GM12878 (cell line): ENCODE measurements at regions not wholly inside any gene's neighbourhood (a gene's known extent, or its start where the extent isn't known, plus 50 kb on each side); places are given as distances from the start of the nearest gene placed in this dataset.

ENCODE experiments used
- ATAC-seq: fragments of 200-7000 bp; cut with Tn5 transposase; 3 replicates; pipeline ENCODE4 v1.9.1; 2020; ENCODE audit warnings: mild to moderate bottlenecking, moderate library complexity
- BruUV-seq: library from RNA; stranded (reverse); fragments of 400-500 nt; replicated peaks from 2 replicates; lab custom pipeline; 2021; lab: Mats Ljungman, UMichigan
- CTCF ChIA-PET: fragments of 300-600 bp; sonication (Branson Sonifier 250); formaldehyde crosslinking; extraction: SDS; loops from one replicate; lab custom pipeline; 2021; ENCODE audit warnings: inconsistent platforms; lab: Yijun Ruan, JAX
- POLR2A ChIA-PET: fragments of 350-600 bp; formaldehyde crosslinking; extraction: SDS; loops from one replicate; lab custom pipeline; 2021; ENCODE audit warnings: inconsistent platforms; lab: Charles Lee
- RAD21 ChIA-PET: fragments of 300-600 bp; sonication (Branson Sonifier 250); formaldehyde crosslinking; loops from one replicate; lab custom pipeline; 2023; ENCODE audit warnings: antibody characterized with exemption; ENCODE audit not compliant: unreplicated experiment; lab: Charles Lee
- SMC1A ChIA-PET: fragments of 300-600 bp; sonication (Branson Sonifier 250); formaldehyde crosslinking; loops from one replicate; lab custom pipeline; 2023; ENCODE audit not compliant: unreplicated experiment, uncharacterized antibody; lab: Charles Lee
- DNase-seq: peaks from one replicate; pipeline ENCODE4 v3.0.0-alpha.2; 2011; ENCODE audit warnings: low read depth, low spot score
- FAIRE-seq: peaks from 3 replicates; lab custom pipeline; 2011; peaks lifted over from hg19 to GRCh38; lab: Jason Lieb, UNC
- H2AFZ ChIP-seq: 2 replicates; pipeline ENCODE4 v1.6.0; 2011; ENCODE audit warnings: low read depth, low read length, control low read depth; ENCODE audit not compliant: control insufficient read depth
- H3K27ac ChIP-seq: 2 replicates; pipeline ENCODE4 v1.5.1; 2011; ENCODE audit warnings: control low read depth; ENCODE audit not compliant: control insufficient read depth, insufficient read depth
- H3K27me3 ChIP-seq, 2 experiments: replicated peaks in 1 of 2; 2 replicates each; pipeline versions ENCODE4 v1.6.0 to v1.6.1; 2011; ENCODE audit warnings: low read length in 1 of 2; ENCODE audit not compliant: control insufficient read depth in 2 of 2, insufficient read depth in 2 of 2
- H3K36me3 ChIP-seq, 2 experiments: 2 replicates each; pipeline ENCODE4 v1.5.1; 2011; ENCODE audit warnings: low read length in 1 of 2; ENCODE audit not compliant: control insufficient read depth in 2 of 2, insufficient read depth in 2 of 2
- H3K4me1 ChIP-seq: 2 replicates; pipeline ENCODE4 v1.6.1; 2011; ENCODE audit warnings: mild to moderate bottlenecking, low read length, moderate library complexity, mixed read lengths; ENCODE audit not compliant: control insufficient read depth, insufficient read depth
- H3K4me2 ChIP-seq: 2 replicates; pipeline ENCODE4 v1.6.0; 2011; ENCODE audit warnings: control low read depth; ENCODE audit not compliant: control insufficient read depth, insufficient read depth
- H3K4me3 ChIP-seq: fragments of 200-600 bp; sonication (generic); 2 replicates; pipeline ENCODE4 v1.5.1; 2016
- H3K79me2 ChIP-seq: 2 replicates; pipeline ENCODE4 v1.6.0; 2011; ENCODE audit warnings: low read length; ENCODE audit not compliant: control insufficient read depth, insufficient read depth
- H3K9ac ChIP-seq: 2 replicates; pipeline ENCODE4 v1.8.0; 2011; ENCODE audit warnings: low read length, control low read depth, mixed read lengths; ENCODE audit not compliant: control insufficient read depth, insufficient read depth
- H3K9me3 ChIP-seq: replicated peaks from 3 replicates; pipeline ENCODE4 v1.5.1; 2011; ENCODE audit warnings: mild to moderate bottlenecking, low read length; ENCODE audit not compliant: control insufficient read depth, insufficient read depth
- H4K20me1 ChIP-seq: 2 replicates; pipeline ENCODE4 v1.6.0; 2011; ENCODE audit not compliant: control insufficient read depth, insufficient read depth
- EED ChIP-seq: sonication (generic); IDR thresholded peaks from 2 replicates; pipeline ENCODE4 v1.6.1; 2016; ENCODE audit warnings: antibody characterized with exemption, low read depth
- FOXK2 ChIP-seq: fragments of 450-650 bp; IDR thresholded peaks from 2 replicates; pipeline ENCODE4 v1.6.1; 2017; ENCODE audit warnings: mild to moderate bottlenecking, moderate library complexity
- NFIC ChIP-seq: IDR thresholded peaks from 2 replicates; pipeline ENCODE4 v1.6.1; 2012; ENCODE audit warnings: low read depth, mild to moderate bottlenecking, inconsistent platforms, low read length, moderate library complexity
- USF1 ChIP-seq: IDR thresholded peaks from 2 replicates; pipeline ENCODE4 v1.6.1; 2011; ENCODE audit warnings: borderline replicate concordance, low read depth, mild to moderate bottlenecking, moderate library complexity, mixed read lengths, low read length; ENCODE audit not compliant: insufficient read depth; ENCODE audit errors: extremely low read length
- YY1 ChIP-seq: IDR thresholded peaks from 2 replicates; pipeline ENCODE4 v1.6.1; 2011; ENCODE audit warnings: low read depth, mild to moderate bottlenecking, low read length
- ZNF24 ChIP-seq: fragments of 450-650 bp; IDR thresholded peaks from 2 replicates; pipeline ENCODE4 v1.6.1; 2017; ENCODE audit warnings: antibody characterized with exemption, mild to moderate bottlenecking
- ZZZ3 ChIP-seq: IDR thresholded peaks from 2 replicates; pipeline ENCODE4 v1.6.1; 2011; ENCODE audit warnings: low read depth; ENCODE audit not compliant: control insufficient read depth, insufficient read length
- WGBS: methylation state at CpG from one replicate; pipeline ENCODE4 v1.1.6; 2016; ENCODE audit warnings: low lambda C conversion rate; ENCODE audit not compliant: insufficient replicate concordance, insufficient coverage; ENCODE audit errors: missing lambda C conversion rate; 5-methylcytosine and 5-hydroxymethylcytosine counted together
- in situ Hi-C: fragments of 300-500 bp; cut with MboI; formaldehyde crosslinking; loops from 9 replicates; pipeline ENCODE4 v1.14.3; 2018; ENCODE audit warnings: mixed read lengths
- intact Hi-C: fragments of 100-400 bp; cut with micrococcal nuclease; formaldehyde crosslinking; loops from one replicate; pipeline ENCODE4 v1.14.2; 2022; ENCODE audit not compliant: unreplicated experiment
- TF ChIP-seq, protein P1 (sequence below): fragments of 450-650 bp; IDR thresholded peaks from 2 replicates; pipeline ENCODE4 v1.6.1; 2017; ENCODE audit warnings: antibody characterized with exemption, mild to moderate bottlenecking, moderate library complexity
- TF ChIP-seq, protein P2 (sequence below): fragments of 450-650 bp; IDR thresholded peaks from 2 replicates; pipeline ENCODE4 v1.6.1; 2016; ENCODE audit warnings: mild to moderate bottlenecking, moderate library complexity, borderline replicate concordance

- no peak for FAIRE-seq
- H3K4me2 ChIP-seq = no peak overlapping the region
Observed at GRCh38 chr7:15853832-15854470, 167.5 kb upstream of the MEOX2 start.

More at GRCh38 chr7:15853832-15854470, 167.5 kb upstream of the MEOX2 start:
- DNase-seq = no peak
- Histone ChIP-seq H3K4me3 (no peak overlapping the region), H2AFZ (no peak overlapping the region), H3K9me3 (no peaks in the 10 kb centered on the region), H4K20me1 (no peaks in the 10 kb centered on the region), H3K9ac (no peak overlapping the region), H3K79me2 (no peaks in the 10 kb centered on the region), H3K27ac (no peak overlapping the region), H3K4me1 (no peaks in the 10 kb centered on the region), H3K27me3 (no peaks in the 10 kb centered on the region), H3K36me3 (no peaks in the 10 kb centered on the region)
- ChIA-PET POLR2A (no interaction called here), SMC1A (no interaction called here), RAD21 (no interaction called here), CTCF (no interaction called here)
- 0% methylated on average over 2 of the region's 2 CpGs for WGBS
- ATAC-seq = no peak
- no TSS peak for BruUV-seq
- intact Hi-C loops (no loop called here), in situ Hi-C loops (no loop called here)
- TF ChIP-seq ZZZ3 (no peak), YY1 (no peak), USF1 (no peak), NFIC (no peak), FOXK2 (no peak), ZNF24 (no peak), EED (no peak)
- TF ChIP-seq, protein P1, sequence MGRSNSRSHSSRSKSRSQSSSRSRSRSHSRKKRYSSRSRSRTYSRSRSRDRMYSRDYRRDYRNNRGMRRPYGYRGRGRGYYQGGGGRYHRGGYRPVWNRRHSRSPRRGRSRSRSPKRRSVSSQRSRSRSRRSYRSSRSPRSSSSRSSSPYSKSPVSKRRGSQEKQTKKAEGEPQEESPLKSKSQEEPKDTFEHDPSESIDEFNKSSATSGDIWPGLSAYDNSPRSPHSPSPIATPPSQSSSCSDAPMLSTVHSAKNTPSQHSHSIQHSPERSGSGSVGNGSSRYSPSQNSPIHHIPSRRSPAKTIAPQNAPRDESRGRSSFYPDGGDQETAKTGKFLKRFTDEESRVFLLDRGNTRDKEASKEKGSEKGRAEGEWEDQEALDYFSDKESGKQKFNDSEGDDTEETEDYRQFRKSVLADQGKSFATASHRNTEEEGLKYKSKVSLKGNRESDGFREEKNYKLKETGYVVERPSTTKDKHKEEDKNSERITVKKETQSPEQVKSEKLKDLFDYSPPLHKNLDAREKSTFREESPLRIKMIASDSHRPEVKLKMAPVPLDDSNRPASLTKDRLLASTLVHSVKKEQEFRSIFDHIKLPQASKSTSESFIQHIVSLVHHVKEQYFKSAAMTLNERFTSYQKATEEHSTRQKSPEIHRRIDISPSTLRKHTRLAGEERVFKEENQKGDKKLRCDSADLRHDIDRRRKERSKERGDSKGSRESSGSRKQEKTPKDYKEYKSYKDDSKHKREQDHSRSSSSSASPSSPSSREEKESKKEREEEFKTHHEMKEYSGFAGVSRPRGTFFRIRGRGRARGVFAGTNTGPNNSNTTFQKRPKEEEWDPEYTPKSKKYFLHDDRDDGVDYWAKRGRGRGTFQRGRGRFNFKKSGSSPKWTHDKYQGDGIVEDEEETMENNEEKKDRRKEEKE = no peak
- TF ChIP-seq, protein P2, sequence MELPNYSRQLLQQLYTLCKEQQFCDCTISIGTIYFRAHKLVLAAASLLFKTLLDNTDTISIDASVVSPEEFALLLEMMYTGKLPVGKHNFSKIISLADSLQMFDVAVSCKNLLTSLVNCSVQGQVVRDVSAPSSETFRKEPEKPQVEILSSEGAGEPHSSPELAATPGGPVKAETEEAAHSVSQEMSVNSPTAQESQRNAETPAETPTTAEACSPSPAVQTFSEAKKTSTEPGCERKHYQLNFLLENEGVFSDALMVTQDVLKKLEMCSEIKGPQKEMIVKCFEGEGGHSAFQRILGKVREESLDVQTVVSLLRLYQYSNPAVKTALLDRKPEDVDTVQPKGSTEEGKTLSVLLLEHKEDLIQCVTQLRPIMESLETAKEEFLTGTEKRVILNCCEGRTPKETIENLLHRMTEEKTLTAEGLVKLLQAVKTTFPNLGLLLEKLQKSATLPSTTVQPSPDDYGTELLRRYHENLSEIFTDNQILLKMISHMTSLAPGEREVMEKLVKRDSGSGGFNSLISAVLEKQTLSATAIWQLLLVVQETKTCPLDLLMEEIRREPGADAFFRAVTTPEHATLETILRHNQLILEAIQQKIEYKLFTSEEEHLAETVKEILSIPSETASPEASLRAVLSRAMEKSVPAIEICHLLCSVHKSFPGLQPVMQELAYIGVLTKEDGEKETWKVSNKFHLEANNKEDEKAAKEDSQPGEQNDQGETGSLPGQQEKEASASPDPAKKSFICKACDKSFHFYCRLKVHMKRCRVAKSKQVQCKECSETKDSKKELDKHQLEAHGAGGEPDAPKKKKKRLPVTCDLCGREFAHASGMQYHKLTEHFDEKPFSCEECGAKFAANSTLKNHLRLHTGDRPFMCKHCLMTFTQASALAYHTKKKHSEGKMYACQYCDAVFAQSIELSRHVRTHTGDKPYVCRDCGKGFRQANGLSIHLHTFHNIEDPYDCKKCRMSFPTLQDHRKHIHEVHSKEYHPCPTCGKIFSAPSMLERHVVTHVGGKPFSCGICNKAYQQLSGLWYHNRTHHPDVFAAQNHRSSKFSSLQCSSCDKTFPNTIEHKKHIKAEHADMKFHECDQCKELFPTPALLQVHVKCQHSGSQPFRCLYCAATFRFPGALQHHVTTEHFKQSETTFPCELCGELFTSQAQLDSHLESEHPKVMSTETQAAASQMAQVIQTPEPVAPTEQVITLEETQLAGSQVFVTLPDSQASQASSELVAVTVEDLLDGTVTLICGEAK = no peak
